ENCODE measurements at regions not wholly inside any gene's neighbourhood (a gene's known extent, or its start where the extent isn't known, plus 50 kb on each side); places are given as distances from the start of the nearest gene placed in this dataset.

DNA sequence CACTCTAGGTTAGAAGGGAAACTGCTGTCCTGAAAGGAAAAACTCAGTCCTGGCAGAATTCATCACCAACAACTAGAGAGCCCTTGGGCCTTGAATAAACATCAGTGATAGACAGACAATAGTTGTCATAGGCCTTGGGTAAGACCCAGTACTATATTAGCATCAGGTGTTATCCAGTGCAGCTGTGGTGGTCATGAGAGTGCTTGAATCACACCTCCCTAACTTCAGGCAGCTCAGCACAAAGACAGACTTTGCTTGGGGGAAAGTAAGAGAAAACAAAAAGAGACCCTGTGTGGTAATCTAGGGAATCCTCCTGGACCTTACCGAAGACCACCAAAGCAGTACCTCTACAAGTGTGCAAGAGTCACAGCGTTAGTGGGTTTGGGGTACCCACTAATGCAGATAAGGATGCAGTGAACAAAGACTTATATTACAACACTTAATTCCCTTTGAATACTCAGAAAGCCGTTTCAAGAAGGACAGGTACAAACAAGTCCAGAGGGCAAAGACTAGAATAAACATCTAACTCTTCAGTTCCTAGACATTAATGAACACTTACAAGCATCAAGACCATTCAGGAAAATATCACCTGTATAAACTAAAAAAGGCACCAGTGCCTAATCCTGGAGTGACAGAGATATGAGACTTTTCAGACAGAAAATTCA, 332.3 kb upstream of the EPHA3 start:
- intact Hi-C loops (cut with DNase I): no loop called here
- Histone ChIP-seq H3K4me1 (no peaks in the 10 kb centered on the region), H3K27ac (no peak overlapping the region), H3K9me3 (no peaks in the 10 kb centered on the region), H3K36me3 (no peaks in the 10 kb centered on the region), H3K27me3 (ENCODE audit: low read depth) (no peaks in the 10 kb centered on the region), H3K4me3 (no peak overlapping the region)
- DNase-seq (no peak), ATAC-seq (no peak)
- TF ChIP-seq, protein P1, sequence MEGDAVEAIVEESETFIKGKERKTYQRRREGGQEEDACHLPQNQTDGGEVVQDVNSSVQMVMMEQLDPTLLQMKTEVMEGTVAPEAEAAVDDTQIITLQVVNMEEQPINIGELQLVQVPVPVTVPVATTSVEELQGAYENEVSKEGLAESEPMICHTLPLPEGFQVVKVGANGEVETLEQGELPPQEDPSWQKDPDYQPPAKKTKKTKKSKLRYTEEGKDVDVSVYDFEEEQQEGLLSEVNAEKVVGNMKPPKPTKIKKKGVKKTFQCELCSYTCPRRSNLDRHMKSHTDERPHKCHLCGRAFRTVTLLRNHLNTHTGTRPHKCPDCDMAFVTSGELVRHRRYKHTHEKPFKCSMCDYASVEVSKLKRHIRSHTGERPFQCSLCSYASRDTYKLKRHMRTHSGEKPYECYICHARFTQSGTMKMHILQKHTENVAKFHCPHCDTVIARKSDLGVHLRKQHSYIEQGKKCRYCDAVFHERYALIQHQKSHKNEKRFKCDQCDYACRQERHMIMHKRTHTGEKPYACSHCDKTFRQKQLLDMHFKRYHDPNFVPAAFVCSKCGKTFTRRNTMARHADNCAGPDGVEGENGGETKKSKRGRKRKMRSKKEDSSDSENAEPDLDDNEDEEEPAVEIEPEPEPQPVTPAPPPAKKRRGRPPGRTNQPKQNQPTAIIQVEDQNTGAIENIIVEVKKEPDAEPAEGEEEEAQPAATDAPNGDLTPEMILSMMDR (IDR thresholded peaks at IDR 0.05): no peak

DNA sequence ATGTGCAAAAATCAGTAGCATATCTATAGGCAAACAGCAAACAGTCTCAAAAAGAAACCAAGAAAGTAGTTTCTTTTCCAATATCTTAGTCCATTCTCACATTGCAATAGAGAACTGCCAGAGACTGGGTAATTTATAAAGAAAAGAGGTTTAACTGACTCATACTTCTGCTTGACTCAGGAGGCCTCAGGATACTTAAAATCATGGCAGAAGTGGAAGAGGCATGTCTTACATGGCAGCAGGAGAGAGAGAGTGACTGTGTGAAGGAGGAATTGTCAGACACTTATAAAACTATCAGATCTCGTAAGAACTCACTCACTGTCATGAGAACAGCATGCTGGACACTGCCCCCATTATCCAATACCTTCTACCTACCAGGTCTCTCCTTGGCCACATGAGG, 327.9 kb upstream of the EPHA3 start:
- Histone ChIP-seq H3K9me3 (peaks cover 6% of the 10 kb centered on the region), H3K36me3 (no peaks in the 10 kb centered on the region), H3K27ac (no peak overlapping the region), H3K4me1 (no peaks in the 10 kb centered on the region), H3K27me3 (ENCODE audit: low read depth) (no peaks in the 10 kb centered on the region), H3K4me3 (no peak overlapping the region)
- TF ChIP-seq, protein P1 (IDR thresholded peaks at IDR 0.05): no peak
- ATAC-seq (no peak), DNase-seq (no peak)
- intact Hi-C loops (cut with DNase I): no loop called here

DNA sequence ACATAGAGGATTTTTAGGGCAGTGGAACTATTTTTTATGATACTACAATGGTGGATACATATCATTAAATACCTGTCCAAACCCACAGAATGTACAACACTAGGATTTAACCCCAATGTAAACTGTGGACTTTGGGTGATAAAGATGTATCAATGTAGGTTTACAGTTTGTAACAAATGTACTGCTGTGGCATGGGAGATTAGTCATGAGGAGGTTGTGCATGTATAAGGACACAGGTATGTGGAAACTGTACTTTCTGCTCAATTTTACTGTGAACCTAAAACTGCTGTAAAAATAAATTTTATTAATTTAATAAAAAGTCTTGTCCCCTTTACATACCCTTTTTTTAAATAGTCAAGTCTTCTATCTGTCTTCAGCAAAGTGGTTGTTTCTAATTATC, 322.5 kb upstream of the EPHA3 start:
- no peaks in the 10 kb centered on the region for H3K27me3 ChIP-seq (ENCODE audit: low read depth)
- TF ChIP-seq, protein P1 (IDR thresholded peaks at IDR 0.05): no peak
- DNase-seq: no peak
- ATAC-seq: no peak
- H3K4me1 ChIP-seq: no peaks in the 10 kb centered on the region
- no peaks in the 10 kb centered on the region for H3K36me3 ChIP-seq
- intact Hi-C loops (cut with DNase I): no loop called here
- H3K9me3 ChIP-seq: peaks cover 11% of the 10 kb centered on the region
- no peak overlapping the region for H3K4me3 ChIP-seq
- H3K27ac ChIP-seq: no peak overlapping the region

DNA sequence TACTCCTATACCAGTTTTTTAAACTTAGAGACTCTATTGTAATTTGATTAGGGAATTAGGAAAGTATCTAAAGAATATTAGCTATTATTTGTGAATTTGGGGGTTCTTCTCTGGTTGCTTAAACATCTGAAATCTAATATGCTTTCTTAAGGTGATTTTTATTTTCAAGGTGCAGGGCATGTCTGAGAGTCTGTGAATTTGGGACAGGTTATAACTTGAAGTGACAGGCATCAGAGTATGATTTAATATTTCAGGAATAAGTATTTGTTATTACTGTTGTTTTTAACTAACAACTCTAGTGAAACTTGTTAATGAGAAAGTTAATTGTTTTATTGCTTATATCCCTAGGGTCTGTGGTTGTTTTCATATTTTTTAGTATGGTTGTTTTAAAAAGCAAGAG, 321.6 kb upstream of the EPHA3 start:
- no peak overlapping the region for H3K4me3 ChIP-seq
- no peaks in the 10 kb centered on the region for H3K27me3 ChIP-seq (ENCODE audit: low read depth)
- no peak for ATAC-seq
- peaks cover 11% of the 10 kb centered on the region for H3K9me3 ChIP-seq
- TF ChIP-seq, protein P1 (IDR thresholded peaks at IDR 0.05): no peak
- H3K36me3 ChIP-seq: no peaks in the 10 kb centered on the region
- no peaks in the 10 kb centered on the region for H3K4me1 ChIP-seq
- DNase-seq: no peak
- no peak overlapping the region for H3K27ac ChIP-seq
- intact Hi-C loops (cut with DNase I): no loop called here

DNA sequence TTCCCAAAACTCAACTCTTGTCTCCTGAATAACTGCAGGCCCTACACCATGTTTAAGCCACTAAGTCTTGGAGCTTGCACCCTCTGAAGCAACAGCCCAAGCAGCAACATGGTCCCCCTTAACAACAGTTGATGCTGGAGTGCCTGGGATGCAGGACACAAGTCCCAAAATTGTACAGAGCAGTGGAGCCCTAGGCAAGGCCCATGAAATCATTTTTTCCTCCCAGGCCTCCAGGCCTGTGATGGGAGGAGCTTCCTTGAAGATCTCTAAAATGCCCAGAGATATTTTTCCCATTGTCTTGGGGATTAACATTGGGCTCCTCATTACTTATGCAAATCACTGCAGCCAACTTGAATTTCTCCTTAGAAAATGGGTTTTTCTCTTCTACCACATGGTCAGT, 311.9 kb upstream of the EPHA3 start:
- Histone ChIP-seq H3K27ac (no peak overlapping the region), H3K4me3 (no peak overlapping the region), H3K9me3 (peaks cover 15% of the 10 kb centered on the region), H3K27me3 (ENCODE audit: low read depth) (no peaks in the 10 kb centered on the region), H3K4me1 (no peaks in the 10 kb centered on the region), H3K36me3 (no peaks in the 10 kb centered on the region)
- TF ChIP-seq, protein P1 (IDR thresholded peaks at IDR 0.05): no peak
- ATAC-seq (no peak), DNase-seq (no peak)
- intact Hi-C loops (cut with DNase I): no loop called here

All from lower lobe of right lung (tissue), 2 donors.